ENCODE measurements at regions not wholly inside any gene's neighbourhood (a gene's known extent, or its start where the extent isn't known, plus 50 kb on each side); places are given as distances from the start of the nearest gene placed in this dataset.

- ChIA-PET POLR2A (no interaction called here), CTCF (interaction anchor here (0.8 kb wide), 1 partner anchor 20 kb away, joined by 4 read pairs; no protein-coding TSS in a partner anchor)
Measured at GRCh38 chr12:14264316-14264715, 101.2 kb upstream of the ATF7IP start.

DNA sequence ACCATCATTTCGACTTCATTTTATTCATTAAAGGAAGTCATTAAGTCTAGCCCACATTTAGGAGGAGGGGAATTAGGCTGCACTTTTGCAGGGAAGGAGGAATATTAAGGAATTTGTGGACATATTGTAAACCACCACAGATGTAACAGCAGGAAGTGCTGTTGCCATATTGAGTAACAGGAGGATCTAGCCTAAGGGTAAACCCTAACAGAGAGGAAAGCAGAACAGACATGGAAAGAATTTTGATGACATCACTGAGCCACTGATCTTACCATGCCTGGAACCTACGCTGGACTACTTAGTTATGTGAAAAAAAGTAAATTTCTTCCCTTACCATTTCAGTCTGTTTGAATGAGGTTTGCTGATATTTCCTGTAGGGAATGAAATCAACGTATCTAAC is 100.7 kb upstream of the ATF7IP start:
- POLR2A ChIA-PET: no interaction called here
- CTCF ChIA-PET: no interaction called here

GRCh38 chr12:14268120-14268515 is 97.4 kb upstream of the ATF7IP start:
- CTCF ChIA-PET: interaction anchor here (0.9 kb wide), 1 partner anchor 30 kb away, joined by 3 read pairs; no protein-coding TSS in a partner anchor
- POLR2A ChIA-PET: no interaction called here

- ChIA-PET POLR2A (no interaction called here), CTCF (no interaction called here)
Measured at GRCh38 chr12:14270392-14270791, 95.1 kb upstream of the ATF7IP start.

GRCh38 chr12:14272956-14273912 is 92.2 kb upstream of the ATF7IP start:
- CTCF ChIA-PET: interaction anchor here (0.9 kb wide), 1 partner anchor 117 kb away, joined by 3 read pairs; no protein-coding TSS in a partner anchor
- POLR2A ChIA-PET: no interaction called here

DNA sequence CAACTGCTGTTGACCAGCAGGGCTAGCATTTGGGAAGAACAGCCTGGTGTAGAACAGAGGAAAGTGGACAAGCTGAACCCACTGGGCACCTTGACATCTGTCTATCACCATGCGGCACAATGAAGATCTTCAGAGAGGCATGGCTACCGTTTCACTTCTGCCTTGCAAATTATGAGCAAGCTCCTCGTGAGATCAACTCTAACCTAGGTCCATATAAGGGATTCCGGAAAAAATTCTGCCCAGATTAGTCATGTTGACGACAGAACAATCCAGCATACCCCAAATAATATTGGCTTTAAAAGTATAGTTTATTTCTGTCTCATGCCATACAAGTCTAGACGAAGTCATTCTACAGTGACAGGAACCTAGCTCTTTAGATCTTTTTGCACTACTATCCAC is 91.6 kb upstream of the ATF7IP start:
- CTCF ChIA-PET: no interaction called here
- POLR2A ChIA-PET: no interaction called here

DNA sequence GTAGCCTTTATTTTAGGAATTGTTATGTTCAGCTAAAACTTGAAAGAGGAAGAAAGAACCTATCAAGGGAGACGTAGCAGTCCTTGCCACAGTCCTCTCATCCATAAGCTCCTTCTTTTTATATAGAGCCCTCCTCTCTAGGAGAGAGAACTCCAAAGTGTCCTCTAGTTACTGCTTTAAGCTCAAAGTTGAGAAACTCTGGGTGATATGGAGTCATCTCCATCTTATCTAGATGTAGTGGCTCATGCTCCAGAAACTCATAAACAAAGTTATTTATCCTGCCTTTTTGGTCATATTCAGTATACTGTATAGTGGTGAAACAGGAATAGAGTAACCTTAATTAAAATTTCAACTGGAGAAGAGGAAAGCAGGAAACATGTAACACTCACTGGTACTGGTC is 90.4 kb upstream of the ATF7IP start:
- CTCF ChIA-PET: interaction anchor here (1.1 kb wide), 1 partner anchor 38 kb away, joined by 3 read pairs; no protein-coding TSS in a partner anchor

GRCh38 chr12:14275886-14276285 is 89.6 kb upstream of the ATF7IP start:
- POLR2A ChIA-PET: no interaction called here

More for the DNA sequence above, 90.4 kb upstream of the ATF7IP start:
- POLR2A ChIA-PET: interaction anchor here (0.6 kb wide), 1 partner anchor 19 kb away, joined by 3 read pairs; no protein-coding TSS in a partner anchor

DNA sequence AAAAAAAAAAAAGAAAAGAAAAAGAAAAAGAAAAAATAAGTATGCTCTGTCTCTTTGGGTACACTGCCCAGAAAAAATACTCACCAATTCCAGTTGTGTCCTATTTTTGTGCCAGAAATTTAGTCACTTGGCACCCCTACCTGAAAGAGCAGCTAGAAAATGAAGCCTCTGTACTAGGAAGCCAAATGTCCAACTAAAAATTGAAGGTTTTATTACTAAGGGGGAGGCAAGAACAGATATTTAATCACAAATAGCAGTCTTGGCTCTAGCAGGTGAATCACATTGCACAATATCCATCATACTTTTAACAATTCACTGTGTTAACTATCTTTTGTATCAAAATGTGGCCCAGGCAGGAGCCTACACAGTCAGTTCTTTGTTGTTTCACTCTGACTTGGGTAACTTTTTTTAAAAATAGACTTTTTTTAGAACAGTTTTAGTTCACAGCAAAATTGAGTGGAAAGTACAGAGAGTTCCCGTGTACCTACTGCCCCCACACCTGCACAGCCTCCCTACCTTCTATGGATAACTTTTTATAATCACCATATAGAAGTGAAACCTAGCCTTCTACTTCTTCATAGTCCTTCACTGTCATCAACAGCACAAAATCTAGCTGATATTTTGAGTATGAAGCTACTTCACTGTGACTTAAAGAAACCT is 87.1 kb upstream of the ATF7IP start:
- POLR2A ChIA-PET: interaction anchor here (0.6 kb wide), 1 partner anchor 116 kb away, joined by 4 read pairs; no protein-coding TSS in a partner anchor
- CTCF ChIA-PET: interaction anchor here (0.6 kb wide), 2 partner anchors 34 to 93 kb away, joined by 3 to 4 read pairs; no protein-coding TSS in a partner anchor

More at GRCh38 chr12:14275886-14276285, 89.6 kb upstream of the ATF7IP start:
- CTCF ChIA-PET: no interaction called here

DNA sequence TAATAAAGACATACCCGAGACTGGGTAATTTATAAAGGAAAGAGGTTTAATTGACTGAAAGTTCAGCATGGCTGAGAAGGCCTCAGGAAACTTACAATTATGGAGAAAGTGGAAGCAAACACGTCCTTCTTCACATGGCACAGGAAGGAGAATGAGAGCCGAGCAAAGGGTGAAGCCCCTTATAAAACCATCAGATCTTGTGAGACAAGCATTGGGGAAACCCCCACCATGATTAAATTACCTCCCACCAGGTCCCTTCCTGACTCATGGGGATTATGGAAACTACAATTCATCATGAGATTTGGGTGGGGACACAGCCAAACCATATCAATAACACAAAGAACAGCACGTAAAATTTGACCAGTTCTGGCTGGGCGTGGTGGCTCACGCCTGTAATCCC is 85.6 kb upstream of the ATF7IP start:
- POLR2A ChIA-PET: no interaction called here

DNA sequence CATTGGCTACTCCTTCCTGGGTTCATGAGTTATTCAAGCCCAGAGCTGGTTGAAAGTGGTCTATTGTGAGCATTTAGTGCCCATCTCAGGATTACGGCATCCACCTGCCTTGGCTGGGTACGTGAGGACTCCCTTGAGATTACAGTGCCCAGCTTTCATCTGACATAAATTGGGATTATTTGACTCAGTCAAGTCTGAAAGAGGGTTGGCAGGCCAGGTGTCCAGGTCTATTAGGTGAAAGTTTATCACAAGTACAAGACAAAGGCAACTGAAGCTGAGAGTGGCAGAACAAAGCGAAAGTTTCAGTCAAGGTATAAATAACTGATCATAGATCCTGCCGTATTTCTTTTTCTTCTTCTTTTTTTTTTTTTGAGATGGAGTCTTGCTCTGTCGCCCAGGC is 84.6 kb upstream of the ATF7IP start:
- ChIA-PET POLR2A (interaction anchor here (0.7 kb wide), 1 partner anchor 273 kb away, joined by 4 read pairs; no protein-coding TSS in a partner anchor), CTCF (interaction anchor here (0.6 to 1.3 kb wide), 3 partner anchors 16 to 1300 kb away, joined by 3 to 4 read pairs (median 3); no protein-coding TSS in a partner anchor)

More for the DNA sequence above, 85.6 kb upstream of the ATF7IP start:
- CTCF ChIA-PET: no interaction called here

DNA sequence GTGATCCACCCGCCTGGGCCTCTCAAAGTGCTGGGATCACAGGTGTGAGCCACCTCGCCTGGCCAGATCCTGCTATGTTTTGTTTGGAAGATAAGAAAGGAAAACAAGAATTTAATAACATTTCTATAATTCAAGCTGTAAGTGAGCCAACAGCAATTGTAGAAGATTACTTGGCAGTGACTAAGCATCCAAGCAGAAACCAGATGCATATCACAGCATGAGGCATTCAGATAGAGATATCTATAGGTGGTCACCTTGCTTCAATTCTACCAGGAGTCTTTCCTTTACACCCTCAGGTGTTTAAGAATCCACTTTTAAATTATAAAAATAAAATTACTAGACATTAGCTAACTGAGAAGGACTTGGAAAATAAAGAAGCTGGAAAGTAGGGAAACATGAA is 83.9 kb upstream of the ATF7IP start:
- CTCF ChIA-PET: interaction anchor here (1.3 kb wide), 1 partner anchor 67 kb away, joined by 3 read pairs; no protein-coding TSS in a partner anchor

GRCh38 chr12:14283489-14284144 is 81.9 kb upstream of the ATF7IP start:
- ChIA-PET POLR2A (no interaction called here), CTCF (interaction anchor here (0.7 to 0.9 kb wide), 2 partner anchors 20 to 82 kb away, joined by 3 to 4 read pairs; partner anchors contain the start of gene ATF7IP)

More for the DNA sequence above, 83.9 kb upstream of the ATF7IP start:
- POLR2A ChIA-PET: interaction anchor here (0.7 kb wide), 1 partner anchor 272 kb away, joined by 4 read pairs; no protein-coding TSS in a partner anchor

- ChIA-PET CTCF (interaction anchor here (0.7 to 0.9 kb wide), 2 partner anchors 20 to 82 kb away, joined by 3 to 4 read pairs; partner anchors contain the start of gene ATF7IP), POLR2A (no interaction called here)
Measured at GRCh38 chr12:14284184-14284722, 81.2 kb upstream of the ATF7IP start.

DNA sequence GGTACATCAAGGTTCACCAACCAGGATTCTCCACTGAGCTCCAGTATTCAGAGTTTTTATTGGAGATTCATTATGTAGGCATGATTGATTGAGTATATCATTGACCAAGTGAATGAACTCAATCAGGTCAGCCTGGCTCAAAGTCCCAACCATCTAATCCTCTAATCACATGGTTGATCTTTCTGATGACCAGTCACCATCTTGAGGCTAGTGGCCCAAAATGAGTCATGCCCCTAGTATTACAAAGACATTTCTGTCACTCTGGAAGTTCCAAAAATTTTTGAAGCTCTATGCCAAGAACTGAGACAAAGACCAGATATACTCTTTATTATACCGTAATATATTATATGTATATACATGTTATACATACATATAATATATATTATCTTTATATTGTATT is 75.9 kb upstream of the ATF7IP start:
- ChIA-PET CTCF (no interaction called here), POLR2A (no interaction called here)

GRCh38 chr12:14290951-14291350 is 74.5 kb upstream of the ATF7IP start:
- CTCF ChIA-PET: no interaction called here
- POLR2A ChIA-PET: no interaction called here

- POLR2A ChIA-PET: no interaction called here
- CTCF ChIA-PET: no interaction called here
Measured at GRCh38 chr12:14303661-14304155, 61.8 kb upstream of the ATF7IP start.

DNA sequence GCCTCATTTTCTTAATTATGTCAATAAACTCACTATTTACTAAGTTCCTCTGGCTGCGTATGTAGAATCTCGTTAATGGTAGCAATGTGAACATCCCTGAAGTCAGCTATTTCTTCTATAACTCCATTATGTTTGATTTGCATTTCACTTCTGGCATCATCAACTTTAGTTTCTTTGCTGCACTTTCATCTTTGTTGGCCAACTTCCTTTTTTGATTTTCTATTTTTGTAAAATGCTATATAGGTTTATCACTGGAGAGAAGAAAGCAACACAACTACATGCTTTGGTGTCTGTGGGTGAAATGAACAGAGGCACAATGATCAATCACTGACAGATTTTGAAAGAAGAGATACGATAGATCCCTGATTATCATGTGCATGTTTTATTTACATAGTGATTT is 58.5 kb upstream of the ATF7IP start:
- ChIA-PET CTCF (no interaction called here), POLR2A (no interaction called here)

GRCh38 chr12:14308516-14308915 is 57.0 kb upstream of the ATF7IP start:
- ChIA-PET POLR2A (no interaction called here), CTCF (no interaction called here)

Measured in activated CD8-positive, alpha-beta memory T cell treated with anti-CD3 and anti-CD28 coated beads for 36 hours (primary cell).